DOHH2 (cell line): ENCODE measurements at regions not wholly inside any gene's neighbourhood (a gene's known extent, or its start where the extent isn't known, plus 50 kb on each side); places are given as distances from the start of the nearest gene placed in this dataset.
"Not testable (repeated sequence)": the region's sequence is repeated elsewhere in the genome, so short reads cannot be mapped to it uniquely, and the experiment has no call there.

Experiments
- H3F3A ChIP-seq: fragments of 200-600 bp; sonication (generic), shearing (Covaris generic); 2 replicates; pipeline ENCODE4 v1.6.0; 2016; ENCODE audit warnings: antibody characterized with exemption, mild to moderate bottlenecking; ENCODE audit not compliant: control insufficient read depth, insufficient read depth
- H3K27ac ChIP-seq: fragments of 200-600 bp; sonication (generic); 2 replicates; pipeline ENCODE4 v1.5.1; 2014; ENCODE audit warnings: low read depth, mild to moderate bottlenecking, low read length, moderate library complexity
- H3K27me3 ChIP-seq: fragments of 200-600 bp; sonication (generic); 2 replicates; pipeline ENCODE4 v1.6.1; 2014; ENCODE audit warnings: mild to moderate bottlenecking, low read length, mixed read lengths; ENCODE audit not compliant: control insufficient read depth
- H3K36me3 ChIP-seq: fragments of 200-600 bp; sonication (generic); 2 replicates; pipeline ENCODE4 v1.6.1; 2014; ENCODE audit warnings: mild to moderate bottlenecking, low read length, moderate library complexity, mixed read lengths; ENCODE audit not compliant: control insufficient read depth
- H3K4me1 ChIP-seq: fragments of 200-600 bp; sonication (generic); 2 replicates; pipeline ENCODE4 v1.6.1; 2014; ENCODE audit warnings: mild to moderate bottlenecking, low read length, mixed read lengths; ENCODE audit not compliant: control insufficient read depth
- H3K4me2 ChIP-seq: fragments of 200-600 bp; sonication (generic); 2 replicates; pipeline ENCODE4 v1.6.0; 2014; ENCODE audit warnings: mild to moderate bottlenecking, low read length, moderate library complexity
- H3K4me3 ChIP-seq: fragments of 200-600 bp; sonication (generic); 2 replicates; pipeline ENCODE4 v1.5.1; 2014; ENCODE audit warnings: mild to moderate bottlenecking, low read length, mixed read lengths
- H3K79me2 ChIP-seq: fragments of 200-600 bp; sonication (generic); 2 replicates; pipeline ENCODE4 v1.6.1; 2014; ENCODE audit warnings: mild to moderate bottlenecking, low read length, mixed read lengths; ENCODE audit not compliant: control insufficient read depth
- H3K9me2 ChIP-seq: fragments of 200-600 bp; sonication (generic); replicated peaks from 2 replicates; pipeline ENCODE4 v1.6.1; 2014; ENCODE audit warnings: mild to moderate bottlenecking, low read length, mixed read lengths; ENCODE audit not compliant: control insufficient read depth
- H3K9me3 ChIP-seq: fragments of 200-600 bp; sonication (generic); 2 replicates; pipeline ENCODE4 v1.6.1; 2014; ENCODE audit warnings: antibody characterized with exemption, low read length, mixed read lengths; ENCODE audit not compliant: control insufficient read depth, insufficient read depth
- H4K20me1 ChIP-seq: fragments of 200-600 bp; sonication (generic); 2 replicates; pipeline ENCODE4 v1.6.0; 2014; ENCODE audit warnings: low read depth, mild to moderate bottlenecking, antibody characterized with exemption, low read length, moderate library complexity; ENCODE audit not compliant: control insufficient read depth, insufficient read depth
- EZH2phosphoT487 ChIP-seq: fragments of 200-600 bp; sonication (generic); IDR thresholded peaks from 2 replicates; pipeline ENCODE4 v1.6.1; 2017; ENCODE audit warnings: borderline replicate concordance, mild to moderate bottlenecking, antibody characterized with exemption, low read length, moderate library complexity, mixed read lengths
- TF ChIP-seq, protein P1 (sequence below): fragments of 200-600 bp; sonication (generic); IDR thresholded peaks from one replicate; pipeline ENCODE4 v1.5.1; 2014; ENCODE audit warnings: antibody characterized with exemption, mild to moderate bottlenecking, low read depth, low read length; ENCODE audit not compliant: poor library complexity, severe bottlenecking

DNA sequence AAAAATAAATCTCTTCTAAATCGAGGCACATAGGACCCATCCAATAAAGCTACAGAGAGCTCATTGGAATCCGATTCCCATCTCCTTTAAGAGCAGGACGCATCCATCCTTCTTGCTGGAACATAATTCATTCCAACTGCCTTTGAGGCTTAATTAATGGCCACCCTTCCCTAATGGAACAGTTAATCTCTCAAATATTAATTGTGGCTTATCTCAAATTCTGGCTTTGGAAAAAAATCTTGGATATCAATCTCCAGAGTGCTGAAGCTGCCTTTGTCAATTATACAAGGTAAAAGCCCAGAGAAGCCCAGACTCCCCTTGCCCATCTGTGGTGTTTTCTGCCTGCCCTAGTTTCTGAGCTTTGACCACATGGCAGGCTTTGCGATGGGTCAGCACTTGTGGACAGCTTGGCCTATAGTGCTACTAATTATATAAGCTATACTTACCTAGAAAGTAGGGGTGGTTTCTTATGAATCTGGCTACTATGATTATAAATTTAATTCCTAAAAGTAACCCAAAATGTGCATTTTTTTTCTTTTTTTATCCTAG lies 246.3 kb downstream of the NUAK1 start:
- no peaks in the 10 kb centered on the region for H3K27me3 ChIP-seq
- no peaks in the 10 kb centered on the region for H3K9me3 ChIP-seq
- H3K4me1 ChIP-seq = no peaks in the 10 kb centered on the region
- H4K20me1 ChIP-seq = no peaks in the 10 kb centered on the region
- TF ChIP-seq, protein P1, sequence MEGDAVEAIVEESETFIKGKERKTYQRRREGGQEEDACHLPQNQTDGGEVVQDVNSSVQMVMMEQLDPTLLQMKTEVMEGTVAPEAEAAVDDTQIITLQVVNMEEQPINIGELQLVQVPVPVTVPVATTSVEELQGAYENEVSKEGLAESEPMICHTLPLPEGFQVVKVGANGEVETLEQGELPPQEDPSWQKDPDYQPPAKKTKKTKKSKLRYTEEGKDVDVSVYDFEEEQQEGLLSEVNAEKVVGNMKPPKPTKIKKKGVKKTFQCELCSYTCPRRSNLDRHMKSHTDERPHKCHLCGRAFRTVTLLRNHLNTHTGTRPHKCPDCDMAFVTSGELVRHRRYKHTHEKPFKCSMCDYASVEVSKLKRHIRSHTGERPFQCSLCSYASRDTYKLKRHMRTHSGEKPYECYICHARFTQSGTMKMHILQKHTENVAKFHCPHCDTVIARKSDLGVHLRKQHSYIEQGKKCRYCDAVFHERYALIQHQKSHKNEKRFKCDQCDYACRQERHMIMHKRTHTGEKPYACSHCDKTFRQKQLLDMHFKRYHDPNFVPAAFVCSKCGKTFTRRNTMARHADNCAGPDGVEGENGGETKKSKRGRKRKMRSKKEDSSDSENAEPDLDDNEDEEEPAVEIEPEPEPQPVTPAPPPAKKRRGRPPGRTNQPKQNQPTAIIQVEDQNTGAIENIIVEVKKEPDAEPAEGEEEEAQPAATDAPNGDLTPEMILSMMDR = no peak
- no peak for TF ChIP-seq EZH2phosphoT487
- no peaks in the 10 kb centered on the region for H3K36me3 ChIP-seq
- H3K4me2 ChIP-seq = no peak overlapping the region
- H3K4me3 ChIP-seq = no peak overlapping the region
- no peak overlapping the region for H3K27ac ChIP-seq
- H3F3A ChIP-seq = no peaks in the 10 kb centered on the region
- H3K79me2 ChIP-seq = no peaks in the 10 kb centered on the region
- no peaks in the 10 kb centered on the region for H3K9me2 ChIP-seq

DNA sequence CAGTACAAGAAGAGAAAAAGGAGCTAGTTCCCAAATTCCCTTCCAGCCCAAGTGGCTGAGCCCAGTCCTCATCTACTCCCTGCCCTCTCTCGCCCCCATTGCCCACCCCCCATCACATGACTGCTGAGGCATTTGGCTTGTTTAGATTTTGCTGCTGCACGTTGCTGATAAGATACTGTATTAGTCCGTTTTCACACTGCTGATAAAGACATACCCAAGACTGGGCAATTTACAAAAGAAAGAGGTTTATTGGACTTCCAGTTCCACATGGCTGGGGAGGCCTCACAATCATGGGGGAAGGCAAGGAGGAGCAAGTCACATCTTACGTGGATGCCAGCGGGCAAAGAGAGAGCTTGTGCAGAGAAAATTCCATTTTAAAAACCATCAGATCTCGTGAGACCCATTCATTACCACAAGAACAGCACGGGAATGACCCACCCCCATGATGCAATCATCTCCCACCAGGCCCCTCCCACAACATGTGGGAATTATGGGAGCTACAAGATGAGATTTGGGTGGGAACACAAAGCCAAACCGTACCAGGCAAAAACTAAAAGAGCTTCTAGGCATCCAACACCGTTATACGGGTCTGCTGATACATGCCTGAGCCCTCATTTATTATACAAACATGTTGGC lies 243.4 kb downstream of the NUAK1 start:
- not testable (repeated sequence) for H3K4me2 ChIP-seq, H3K9me3 ChIP-seq, H3K4me3 ChIP-seq, H3K27me3 ChIP-seq, H3K27ac ChIP-seq, H4K20me1 ChIP-seq, H3F3A ChIP-seq, H3K36me3 ChIP-seq, H3K9me2 ChIP-seq, H3K79me2 ChIP-seq, H3K4me1 ChIP-seq

- Histone ChIP-seq H3K9me2 (no peaks in the 10 kb centered on the region), H3K36me3 (no peaks in the 10 kb centered on the region), H3K27me3 (no peaks in the 10 kb centered on the region), H4K20me1 (no peaks in the 10 kb centered on the region), H3K79me2 (no peaks in the 10 kb centered on the region), H3K4me1 (no peaks in the 10 kb centered on the region), H3K27ac (no peak overlapping the region), H3K9me3 (no peaks in the 10 kb centered on the region), H3K4me3 (no peak overlapping the region), H3F3A (no peaks in the 10 kb centered on the region), H3K4me2 (no peak overlapping the region)
- no peak for TF ChIP-seq EZH2phosphoT487
- TF ChIP-seq, protein P1 = no peak
Measured at GRCh38 chr12:105897311-105897725, 241.4 kb downstream of the NUAK1 start.

GRCh38 chr12:105898271-105898670 lies 240.5 kb downstream of the NUAK1 start:
- H3K27me3 ChIP-seq, H3K4me1 ChIP-seq, H3K36me3 ChIP-seq, H4K20me1 ChIP-seq, H3K27ac ChIP-seq, H3F3A ChIP-seq, H3K79me2 ChIP-seq, H3K9me3 ChIP-seq, H3K9me2 ChIP-seq, H3K4me3 ChIP-seq, H3K4me2 ChIP-seq: not testable (repeated sequence)
